ENCODE measurements at regions not wholly inside any gene's neighbourhood (a gene's known extent, or its start where the extent isn't known, plus 50 kb on each side); places are given as distances from the start of the nearest gene placed in this dataset.
"Not testable (repeated sequence)": the region's sequence is repeated elsewhere in the genome, so short reads cannot be mapped to it uniquely, and the experiment has no call there.

DNA sequence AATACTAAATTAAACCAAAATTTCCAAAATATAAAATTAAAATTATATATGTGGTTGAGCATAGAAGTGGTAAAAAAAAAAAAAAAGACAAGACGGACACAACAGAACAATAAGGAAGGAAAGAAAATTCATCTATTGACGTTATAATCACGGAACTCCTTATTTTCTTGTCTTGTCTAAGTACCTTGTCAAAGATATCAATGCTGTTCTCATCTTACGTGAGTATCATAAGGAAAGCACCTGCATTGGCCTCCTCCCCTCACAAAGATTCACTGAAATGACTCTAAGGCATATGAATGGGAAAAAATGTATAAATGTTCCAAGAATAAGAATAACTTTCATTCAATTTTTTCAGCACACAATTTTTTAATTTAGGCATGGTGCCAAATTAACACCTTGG, 135.4 kb downstream of the PPP1R3A start:
- DNase-seq (ENCODE audit: low spot score), result no peak

- DNase-seq (ENCODE audit: low spot score), result no peak
These were observed 143.0 kb downstream of the PPP1R3A start for GRCh38 chr7:113775804-113776203.

DNA sequence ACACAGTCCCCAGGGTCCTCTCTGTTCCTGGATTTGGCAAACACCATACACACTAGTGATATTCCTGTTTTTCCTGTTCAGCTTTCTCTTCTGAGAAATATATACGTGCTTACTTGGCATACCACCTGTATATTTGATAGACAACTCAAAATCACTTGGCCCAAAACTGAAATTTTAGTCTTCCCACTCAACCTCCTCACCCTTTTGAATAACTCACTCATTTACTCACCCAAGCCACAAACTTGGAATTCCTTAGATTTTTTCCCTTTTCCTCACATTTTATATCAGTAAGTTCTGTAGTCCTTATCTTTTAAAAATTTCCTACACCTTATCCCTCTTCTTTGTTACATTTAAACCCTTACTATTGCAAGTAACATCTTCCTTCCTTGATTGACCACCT, 143.4 kb downstream of the PPP1R3A start:
- DNase-seq (ENCODE audit: low spot score), result no peak

- peak; percentile 58 for DNase-seq (ENCODE audit: low spot score)
These were observed 144.5 kb downstream of the PPP1R3A start for GRCh38 chr7:113774182-113774807.

DNA sequence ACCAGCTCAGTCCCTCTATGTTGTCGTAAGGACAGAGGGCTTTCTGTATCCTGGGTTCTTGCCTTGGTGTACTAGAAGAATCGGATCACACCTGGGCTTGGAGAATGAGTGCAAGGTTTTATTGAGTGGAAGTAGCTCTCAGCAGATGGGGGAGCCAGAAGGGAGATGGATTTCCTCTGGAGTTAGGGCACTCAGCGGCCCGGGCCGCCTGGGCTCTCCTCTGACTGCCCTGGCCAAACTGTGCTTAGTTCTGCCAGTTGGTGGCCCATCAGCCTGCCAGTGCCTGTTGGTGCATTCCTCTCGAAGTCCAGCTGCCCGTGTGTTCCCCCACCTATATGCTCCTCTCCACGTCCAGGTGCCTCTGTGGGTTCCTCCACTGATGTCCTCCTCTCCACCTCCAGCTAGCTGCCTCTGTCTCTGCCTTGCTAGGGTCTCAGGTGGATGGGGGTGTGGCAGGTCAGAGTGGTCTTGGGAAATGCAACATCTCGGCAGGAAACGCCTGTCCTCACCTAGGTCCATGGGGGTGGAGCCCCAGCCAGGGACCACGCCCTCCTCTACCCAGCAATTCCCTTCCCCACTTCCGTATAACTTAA, 148.6 kb downstream of the PPP1R3A start:
- no peak for DNase-seq (ENCODE audit: low spot score)

GRCh38 chr7:113768387-113768786, 150.4 kb downstream of the PPP1R3A start:
- no peak for DNase-seq (ENCODE audit: low spot score)

GRCh38 chr7:113764401-113765035, 154.3 kb downstream of the PPP1R3A start:
- no peak for DNase-seq (ENCODE audit: low spot score)

GRCh38 chr7:113763226-113763625, 155.6 kb downstream of the PPP1R3A start:
- no peak for DNase-seq (ENCODE audit: low spot score)

GRCh38 chr7:113756250-113756649, 162.6 kb downstream of the PPP1R3A start:
- no peak for DNase-seq (ENCODE audit: low spot score)

DNA sequence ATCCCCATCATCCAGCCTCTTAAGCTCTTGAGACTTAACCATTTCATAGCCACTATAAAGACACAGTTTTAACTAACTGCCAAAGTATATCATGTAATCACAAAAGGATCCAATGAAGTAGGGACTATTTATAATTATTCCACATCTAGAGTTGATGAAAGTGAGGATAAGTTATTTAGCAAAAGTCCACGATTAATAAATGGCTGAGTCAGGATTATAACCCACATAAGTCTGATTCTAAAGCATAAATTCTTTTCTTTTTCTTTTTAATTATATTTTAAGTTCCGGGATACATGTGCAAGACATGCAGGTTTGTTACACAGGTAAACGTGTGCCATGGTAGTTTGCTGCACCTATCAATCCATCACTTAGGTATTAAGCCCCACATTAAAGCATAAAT, 166.1 kb downstream of the PPP1R3A start:
- no peak for DNase-seq (ENCODE audit: low spot score)

DNA sequence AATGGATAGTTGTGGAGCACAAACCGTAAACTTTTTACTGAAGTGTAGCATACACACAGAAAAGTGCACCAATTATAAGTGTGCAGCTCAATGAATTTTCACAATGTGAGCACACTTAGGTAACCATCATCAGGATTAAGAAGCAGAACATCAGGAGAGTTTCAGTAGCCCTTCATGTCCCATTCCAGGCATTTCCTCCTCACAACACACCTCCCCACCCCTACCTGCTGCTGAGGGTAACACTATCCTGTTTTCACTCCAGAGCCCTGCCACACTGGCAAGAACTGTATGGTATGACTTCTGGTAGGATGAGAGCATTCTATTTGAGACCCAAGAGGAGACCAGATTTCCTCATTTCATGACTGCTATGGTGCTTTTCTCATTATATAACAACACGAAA, 166.5 kb downstream of the PPP1R3A start:
- DNase-seq (ENCODE audit: low spot score), result no peak

DNA sequence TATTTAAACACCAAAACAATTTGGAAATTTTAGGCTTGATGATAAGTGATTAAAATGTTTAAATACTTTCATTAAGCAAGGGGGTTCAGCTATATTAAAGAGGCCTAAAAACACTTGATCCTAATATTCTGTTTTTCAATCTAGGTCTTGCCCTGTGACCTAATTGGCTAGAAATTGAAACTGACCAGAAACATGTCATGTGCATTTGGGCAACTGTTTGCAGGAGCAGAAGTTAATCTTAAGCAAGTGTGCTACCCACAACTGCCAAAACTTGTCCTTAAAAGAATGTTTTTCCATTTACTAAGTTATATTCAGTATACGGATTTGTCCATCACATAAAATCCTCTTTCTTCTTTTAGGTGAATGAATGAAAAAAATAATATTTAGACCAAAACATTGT, 167.3 kb downstream of the PPP1R3A start:
- no peak for DNase-seq (ENCODE audit: low spot score)

GRCh38 chr7:113748385-113748784, 170.4 kb downstream of the PPP1R3A start:
- DNase-seq (ENCODE audit: low spot score), result not testable (repeated sequence)

DNA sequence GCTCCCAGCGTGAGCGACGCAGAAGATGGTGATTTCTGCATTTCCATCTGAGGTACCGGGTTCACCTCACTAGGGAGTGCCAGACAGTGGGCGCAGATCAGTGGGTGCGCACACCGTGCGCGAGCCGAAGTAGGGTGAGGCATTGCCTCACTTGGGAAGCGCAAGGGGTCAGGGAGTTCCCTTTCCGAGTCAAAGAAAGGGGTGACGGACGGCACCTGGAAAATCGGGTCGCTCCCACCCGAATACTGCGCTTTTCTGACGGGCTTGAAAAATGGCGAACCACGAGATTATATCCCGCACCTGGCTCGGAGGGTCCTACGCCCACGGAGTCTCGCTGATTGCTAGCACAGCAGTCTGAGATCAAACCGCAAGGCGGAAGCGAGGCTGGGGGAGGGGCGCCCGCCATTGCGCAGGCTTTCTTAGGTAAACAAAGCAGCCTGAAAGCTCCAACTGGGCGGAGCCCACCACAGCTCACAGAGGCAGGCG, 175.8 kb downstream of the PPP1R3A start:
- DNase-seq (ENCODE audit: low spot score), result peak; percentile 12

DNA sequence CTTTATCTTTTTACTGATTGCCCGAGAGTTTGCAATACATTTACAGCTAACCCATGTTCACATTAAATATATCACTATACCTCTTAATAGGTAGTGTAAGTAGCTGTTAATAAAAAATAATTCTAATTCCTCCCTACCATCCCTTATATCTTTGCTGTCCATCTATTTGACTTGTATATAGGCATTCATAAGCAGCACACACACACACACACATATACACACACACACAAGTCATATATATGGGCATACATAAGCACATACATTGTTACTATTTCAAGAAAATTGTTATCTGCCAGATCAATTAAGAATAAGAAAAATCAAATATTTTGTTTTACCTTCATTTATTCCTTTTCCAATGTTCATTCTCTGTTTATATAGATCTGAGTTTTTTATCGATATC, 176.4 kb downstream of the PPP1R3A start:
- no peak for DNase-seq (ENCODE audit: low spot score)

DNA sequence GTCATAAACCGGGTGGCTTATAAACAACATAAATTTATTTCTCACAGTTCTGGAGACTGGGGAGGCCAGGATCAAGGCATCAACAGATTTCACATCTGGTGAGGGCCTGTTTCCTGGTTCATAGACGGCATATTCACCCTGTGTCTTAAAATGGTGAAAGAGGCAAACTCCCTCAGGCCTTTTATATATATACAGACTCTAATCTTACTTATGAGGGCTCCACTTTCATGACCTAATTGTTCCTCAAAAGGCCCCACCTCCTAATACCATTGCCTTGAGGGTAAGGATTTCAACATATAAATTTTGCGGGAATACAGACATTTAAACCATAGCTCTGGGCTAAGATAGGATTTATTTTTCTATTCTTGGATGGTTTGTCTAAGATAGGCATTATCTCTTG, 187.2 kb downstream of the PPP1R3A start:
- DNase-seq (ENCODE audit: low spot score), result no peak

DNA sequence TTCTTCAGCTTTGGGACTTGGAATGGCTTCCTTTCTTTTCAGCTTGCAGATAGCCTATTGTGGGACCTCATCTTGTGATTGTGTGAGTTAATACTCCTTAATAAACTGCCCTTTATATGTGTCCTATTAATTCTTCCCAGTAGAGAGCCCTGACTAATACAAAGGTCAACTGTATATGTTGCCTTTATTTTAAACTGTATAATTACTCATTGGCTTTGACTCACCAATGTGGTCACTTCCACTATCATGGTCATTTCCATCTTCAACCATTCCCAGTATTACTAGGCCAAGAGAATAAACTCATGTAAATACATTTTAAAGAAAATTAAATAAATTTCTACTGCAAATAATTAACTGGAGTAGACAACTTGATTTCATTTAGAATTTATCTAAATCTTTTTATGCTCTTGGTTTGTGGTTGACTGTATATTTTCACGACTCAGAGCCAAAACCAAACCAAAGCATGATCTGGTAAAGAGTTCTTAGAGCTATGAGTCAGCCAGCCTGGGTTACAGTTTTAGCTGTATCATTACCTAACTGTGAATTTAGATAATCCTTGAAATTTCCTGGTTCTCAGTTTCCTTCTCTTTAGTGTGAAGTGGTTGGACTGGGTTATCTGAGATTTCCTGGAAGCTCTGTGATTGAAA, 188.4 kb downstream of the PPP1R3A start:
- DNase-seq (ENCODE audit: low spot score), result peak; percentile 20

DNA sequence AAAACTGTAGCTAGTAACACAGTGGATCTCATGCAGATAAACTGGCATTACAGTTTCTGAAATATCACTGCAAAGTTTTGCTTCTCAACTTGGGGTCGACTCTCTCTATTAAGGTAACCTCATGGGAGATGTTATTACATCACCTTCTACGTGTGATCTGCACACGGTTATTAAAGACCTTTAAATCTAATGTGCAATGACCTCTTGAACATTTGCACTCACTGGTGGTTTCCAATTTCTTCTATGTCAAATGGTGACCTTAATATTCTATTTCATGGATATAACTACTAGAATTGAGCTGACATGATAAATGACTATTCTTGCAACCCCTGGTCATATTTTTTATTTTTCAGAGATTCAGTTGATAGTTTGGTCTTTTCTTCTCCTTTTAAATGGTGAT, 191.3 kb downstream of the PPP1R3A start:
- no peak for DNase-seq (ENCODE audit: low spot score)

GRCh38 chr7:113722006-113722405, 196.8 kb downstream of the PPP1R3A start:
- DNase-seq (ENCODE audit: low spot score), result no peak

GRCh38 chr7:113717739-113718138, 201.1 kb downstream of the PPP1R3A start:
- no peak for DNase-seq (ENCODE audit: low spot score)

GRCh38 chr7:113715981-113716856, 202.6 kb downstream of the PPP1R3A start:
- DNase-seq (ENCODE audit: low spot score), result no peak

- DNase-seq (ENCODE audit: low spot score), result no peak
These were observed 203.5 kb downstream of the PPP1R3A start for GRCh38 chr7:113715262-113715661.
